ENCODE measurements at regions not wholly inside any gene's neighbourhood (a gene's known extent, or its start where the extent isn't known, plus 50 kb on each side); places are given as distances from the start of the nearest gene placed in this dataset.

GRCh38 chr9:714675-715074 is 126.8 kb upstream of the DMRT1 start:
- TF ChIP-seq CTCF (IDR thresholded peaks at IDR 0.05) (no peak), POLR2AphosphoS5 (IDR thresholded peaks at IDR 0.05) (no peak), POLR2A (IDR thresholded peaks at IDR 0.05) (no peak)

Data from prostate gland (tissue), 2 donors.